HG02623 (cell line): ENCODE measurements at regions not wholly inside any gene's neighbourhood (a gene's known extent, or its start where the extent isn't known, plus 50 kb on each side); places are given as distances from the start of the nearest gene placed in this dataset.

ENCODE experiments used
- ATAC-seq: cut with Tn5 transposase; IDR thresholded peaks from one replicate; pipeline ENCODE4 v1.9.1; 2021; ENCODE audit warnings: moderate library complexity; ENCODE audit not compliant: unreplicated experiment

- ATAC-seq = no peak
Observed at GRCh38 chr21:28227881-28228635, 764.6 kb downstream of the LTN1 start.

- ATAC-seq = no peak
Observed at GRCh38 chr21:28226563-28226962, 766.1 kb downstream of the LTN1 start.

GRCh38 chr21:28224191-28224726 is 768.4 kb downstream of the LTN1 start:
- ATAC-seq = no peak

- ATAC-seq = no peak
Observed at GRCh38 chr21:28221984-28222383, 770.7 kb downstream of the LTN1 start.

GRCh38 chr21:28220680-28221079 is 772.0 kb downstream of the LTN1 start:
- ATAC-seq = no peak

GRCh38 chr21:28216976-28217523 is 775.6 kb downstream of the LTN1 start:
- no peak for ATAC-seq

- no peak for ATAC-seq
Observed at GRCh38 chr21:28215214-28215954, 777.3 kb downstream of the LTN1 start.

GRCh38 chr21:28214786-28215185 is 777.9 kb downstream of the LTN1 start:
- no peak for ATAC-seq

- no peak for ATAC-seq
Observed at GRCh38 chr21:28213261-28213660, 779.4 kb downstream of the LTN1 start.

GRCh38 chr21:28212061-28212460 is 780.6 kb downstream of the LTN1 start:
- no peak for ATAC-seq

GRCh38 chr21:28207436-28208173 is 785.1 kb downstream of the LTN1 start:
- no peak for ATAC-seq

- ATAC-seq = no peak
Observed at GRCh38 chr21:28200726-28201125, 792.0 kb downstream of the LTN1 start.

- ATAC-seq = no peak
Observed at GRCh38 chr21:28196981-28197380, 795.7 kb downstream of the LTN1 start.

GRCh38 chr21:28193189-28193588 is 799.5 kb downstream of the LTN1 start:
- no peak for ATAC-seq

- no peak for ATAC-seq
Observed at GRCh38 chr21:28186604-28187003, 806.1 kb downstream of the LTN1 start.

GRCh38 chr21:28181730-28182129 is 810.9 kb downstream of the LTN1 start:
- ATAC-seq = no peak

GRCh38 chr21:28179136-28179535 is 813.5 kb downstream of the LTN1 start:
- no peak for ATAC-seq

- no peak for ATAC-seq
Observed at GRCh38 chr21:28177124-28177523, 815.6 kb downstream of the LTN1 start.

GRCh38 chr21:28174701-28175100 is 818.0 kb downstream of the LTN1 start:
- no peak for ATAC-seq

GRCh38 chr21:28174006-28174405 is 818.7 kb downstream of the LTN1 start:
- ATAC-seq = no peak

GRCh38 chr21:28172376-28172775 is 820.3 kb downstream of the LTN1 start:
- ATAC-seq = no peak
